ENCODE measurements at regions not wholly inside any gene's neighbourhood (a gene's known extent, or its start where the extent isn't known, plus 50 kb on each side); places are given as distances from the start of the nearest gene placed in this dataset.
A peak's percentile ranks its signal among the peaks of the same experiment; 100 is the strongest.

GRCh38 chr3:19046440-19046839 is 101.9 kb upstream of the KCNH8 start:
- DNase-seq (ENCODE audit: low read depth in 1 of 2, low spot score in 2 of 2) = no peak

More at GRCh38 chr3:19046440-19046839, 101.9 kb upstream of the KCNH8 start:
- Histone ChIP-seq H3K4ac (replicated peaks; ENCODE audit: insufficient read length, low read depth, low read length) (no peak overlapping the region), H3K23ac (ENCODE audit: insufficient read length) (no peak overlapping the region), H3K79me1 (ENCODE audit: low read depth, low read length) (no peaks in the 10 kb centered on the region), H3K4me3 (ENCODE audit: extremely low read depth in 1 of 4, insufficient read depth in 2 of 4, low read depth in 3 of 4, low read length in 4 of 4) (no peak overlapping the region), H4K8ac (ENCODE audit: extremely low read depth, insufficient read depth, low read length) (no peak overlapping the region), H3K56ac (replicated peaks; ENCODE audit: insufficient read length, low read depth, low read length) (no peak overlapping the region), H2BK20ac (ENCODE audit: low read length) (no peak overlapping the region), H3K23me2 (ENCODE audit: low read depth, low read length) (no peaks in the 10 kb centered on the region), H2BK120ac (replicated peaks; ENCODE audit: low read depth, low read length) (no peak overlapping the region), H4K91ac (replicated peaks; ENCODE audit: insufficient read length, low read length) (no peak overlapping the region), H3K4me2 (ENCODE audit: insufficient read depth in 1 of 2, low read depth in 2 of 2, low read length in 2 of 2) (no peak overlapping the region), H3K79me2 (ENCODE audit: control insufficient read depth in 1 of 2, insufficient read depth in 2 of 2, low read length in 2 of 2) (no peaks in the 10 kb centered on the region), H2AK5ac (ENCODE audit: low read depth, low read length) (no peak overlapping the region), H3K27ac (ENCODE audit: low read depth, low read length) (no peak overlapping the region), H2BK12ac (ENCODE audit: low read depth, low read length) (no peak overlapping the region), H3K36me3 (ENCODE audit: control insufficient read depth in 2 of 4, insufficient read depth in 4 of 4, low read length in 3 of 4) (no peaks in the 10 kb centered on the region), H4K5ac (ENCODE audit: insufficient read length, low read depth, low read length) (no peak overlapping the region), H4K20me1 (replicated peaks in 1 of 2; ENCODE audit: control insufficient read depth in 1 of 2, insufficient read depth in 2 of 2, low read length in 2 of 2) (no peaks in the 10 kb centered on the region), H2AFZ (ENCODE audit: low read length) (no peak overlapping the region), H2BK5ac (ENCODE audit: low read depth, low read length) (no peak overlapping the region), H3K27me3 (replicated peaks in 1 of 4; ENCODE audit: control insufficient read depth in 3 of 4, extremely low read depth in 1 of 4, insufficient read depth in 3 of 4, low read length in 3 of 4) (no peaks in the 10 kb centered on the region), H3K18ac (ENCODE audit: extremely low read depth, low read length) (no peak overlapping the region), H3K9ac (replicated peaks in 1 of 4; ENCODE audit: extremely low read depth in 1 of 4, low read depth in 3 of 4, low read length in 3 of 4) (no peak overlapping the region), H2BK15ac (ENCODE audit: low read length) (no peak overlapping the region), H3K9me3 (ENCODE audit: insufficient read depth in 2 of 2, low read depth in 1 of 2, low read length in 1 of 2) (no peaks in the 10 kb centered on the region), H3K4me1 (replicated peaks in 1 of 4; ENCODE audit: control insufficient read depth in 3 of 4, insufficient read depth in 4 of 4, low read length in 3 of 4) (no peaks in the 10 kb centered on the region), H3K14ac (ENCODE audit: insufficient read length) (no peak overlapping the region)
- TF ChIP-seq TAF1 (IDR thresholded peaks at IDR 0.05; ENCODE audit: low read depth, low read length) = no peak
- TF ChIP-seq RAD21 (IDR thresholded peaks at IDR 0.05 in 1 of 2, conservative IDR thresholded peaks at IDR 0.05 in 1 of 2; ENCODE audit: low read depth in 2 of 2, low read length in 2 of 2) = peak in 1 of 2 experiments; percentile 29; a peak in 2 of 4 replicates
- no peak for TF ChIP-seq ATF3 (IDR thresholded peaks at IDR 0.05; ENCODE audit: insufficient read depth, low read depth, low read length)
- TF ChIP-seq NRF1 (IDR thresholded peaks at IDR 0.05; ENCODE audit: low read depth, low read length) = no peak
- TF ChIP-seq RXRA (IDR thresholded peaks at IDR 0.05; ENCODE audit: insufficient read depth, low read depth, low read length) = no peak
- POLR2A ChIA-PET (ENCODE audit: partially characterized antibody) = no interaction called here
- CTCF ChIA-PET (ENCODE audit: partially characterized antibody) = interaction anchor here (1.2 kb wide), 2 partner anchors 16 to 205 kb away, joined by 3 to 4 read pairs; no protein-coding TSS in a partner anchor
- FAIRE-seq = no peak
- 91% methylated on average over 1 of the region's 1 CpG; no CpG with 5 or more reads in 1 of the 2 experiments for WGBS, 2 experiments (ENCODE audit: extremely low coverage in 1 of 2, insufficient coverage in 1 of 2, insufficient read length in 1 of 2, insufficient replicate concordance in 2 of 2, low coverage in 1 of 2, low lambda C conversion rate in 2 of 2, missing lambda C conversion rate in 1 of 2)

Data from H1 (cell line).